GM23338 (cell line): ENCODE measurements at regions not wholly inside any gene's neighbourhood (a gene's known extent, or its start where the extent isn't known, plus 50 kb on each side); places are given as distances from the start of the nearest gene placed in this dataset.
"Not testable (repeated sequence)": the region's sequence is repeated elsewhere in the genome, so short reads cannot be mapped to it uniquely, and the experiment has no call there.

ENCODE experiments used
- CTCF ChIP-seq, 2 experiments: fragments of 200-600 bp in 1 of 2; sonication (generic) in 1 of 2; conservative IDR thresholded peaks; 2 replicates each; pipeline versions ENCODE4 v1.5.1 to v1.6.1; 2016 to 2017; ENCODE audit warnings: antibody characterized with exemption in 2 of 2, low read depth in 2 of 2, mild to moderate bottlenecking in 2 of 2, moderate library complexity in 1 of 2
- ETS1 ChIP-seq: IDR thresholded peaks from 2 replicates; pipeline ENCODE4 v1.6.1; 2016; ENCODE audit warnings: antibody characterized with exemption
- JUNB ChIP-seq: IDR thresholded peaks from one replicate; pipeline ENCODE4 v1.6.1; 2016; ENCODE audit warnings: antibody characterized with exemption; ENCODE audit not compliant: unreplicated experiment
- NANOG ChIP-seq: IDR thresholded peaks from 2 replicates; pipeline ENCODE4 v1.6.1; 2016; ENCODE audit warnings: antibody characterized with exemption, borderline replicate concordance
- REST ChIP-seq: IDR thresholded peaks from one replicate; pipeline ENCODE4 v1.6.1; 2018; ENCODE audit warnings: antibody characterized with exemption; ENCODE audit not compliant: unreplicated experiment

- not testable (repeated sequence) for TF ChIP-seq CTCF (conservative IDR thresholded peaks at IDR 0.05; ENCODE audit: low read depth in 2 of 2); JUNB; NANOG; ETS1; REST
Observed at GRCh38 chr2:87511195-87511778, 236.6 kb upstream of the PLGLB2 start.
